Effector CD4-positive, alpha-beta T cell (primary cell): ENCODE measurements at regions not wholly inside any gene's neighbourhood (a gene's known extent, or its start where the extent isn't known, plus 50 kb on each side); places are given as distances from the start of the nearest gene placed in this dataset.

ENCODE experiments used
- DNase-seq: peaks from one replicate; pipeline ENCODE4 v3.0.0-alpha.2; 2020

- no peak for DNase-seq
These were observed 916.0 kb upstream of the CELF4 start for GRCh38 chr18:38481576-38481975.

DNA sequence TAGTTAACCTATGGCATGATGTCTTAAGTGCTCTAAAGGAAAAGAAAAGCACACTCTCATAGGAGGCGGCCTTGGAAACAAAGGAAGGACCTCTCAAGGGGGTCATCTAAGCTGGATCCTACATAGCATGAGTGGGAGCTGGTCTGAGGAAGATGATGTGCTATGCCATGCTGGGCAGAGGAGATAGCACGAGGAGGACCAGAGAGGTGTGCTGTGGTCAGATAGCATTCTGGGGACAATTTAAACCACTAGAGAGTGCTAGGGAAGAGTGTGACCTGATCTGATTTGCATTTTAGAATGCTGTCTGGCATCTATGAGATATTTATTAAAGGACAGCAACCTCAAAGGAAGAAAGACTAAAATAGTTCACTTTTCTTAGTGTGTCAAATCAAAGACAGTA is 910.1 kb upstream of the CELF4 start:
- no peak for DNase-seq

GRCh38 chr18:38473535-38473934 is 907.9 kb upstream of the CELF4 start:
- DNase-seq, result no peak

DNA sequence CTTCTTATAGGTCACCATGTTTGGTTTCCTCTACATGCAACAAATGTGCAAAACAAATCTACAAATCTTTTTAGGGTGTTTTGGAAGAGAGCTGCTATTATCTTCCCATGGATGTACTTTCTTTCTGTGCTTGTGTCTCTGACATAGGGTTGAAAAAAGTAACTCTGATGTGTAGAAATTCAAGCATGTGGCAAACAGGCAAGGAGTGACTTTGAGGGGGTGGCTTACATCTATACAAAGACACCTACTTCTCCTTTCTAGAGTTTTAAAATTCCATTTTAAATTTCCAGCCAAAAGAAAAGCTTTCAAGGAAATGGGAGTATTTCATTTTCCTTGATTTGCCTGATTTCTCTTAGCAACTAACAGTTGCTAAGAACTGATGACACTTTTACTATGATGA is 904.8 kb upstream of the CELF4 start:
- DNase-seq, result no peak

- no peak for DNase-seq
These were observed 900.8 kb upstream of the CELF4 start for GRCh38 chr18:38466426-38466825.

DNA sequence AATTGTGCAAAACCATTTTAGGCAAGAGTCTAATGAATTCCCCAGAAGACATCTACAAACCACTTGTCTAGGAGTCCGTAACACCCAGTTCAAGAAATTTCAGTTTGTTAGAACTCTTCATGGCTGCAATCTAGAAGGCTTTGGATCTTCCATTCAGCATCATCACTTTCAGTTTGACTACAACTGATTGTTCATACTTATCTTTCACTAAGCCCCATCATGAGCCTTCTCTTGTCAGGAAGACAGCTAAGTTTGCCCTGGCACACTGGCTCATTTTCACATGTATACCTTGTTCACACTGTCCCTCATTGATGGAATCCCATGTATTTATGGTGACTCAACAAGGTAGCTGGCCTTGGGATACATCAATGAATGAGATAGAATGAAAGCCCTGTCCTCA is 898.4 kb upstream of the CELF4 start:
- DNase-seq, result no peak

GRCh38 chr18:38460657-38461056 is 895.1 kb upstream of the CELF4 start:
- no peak for DNase-seq

DNA sequence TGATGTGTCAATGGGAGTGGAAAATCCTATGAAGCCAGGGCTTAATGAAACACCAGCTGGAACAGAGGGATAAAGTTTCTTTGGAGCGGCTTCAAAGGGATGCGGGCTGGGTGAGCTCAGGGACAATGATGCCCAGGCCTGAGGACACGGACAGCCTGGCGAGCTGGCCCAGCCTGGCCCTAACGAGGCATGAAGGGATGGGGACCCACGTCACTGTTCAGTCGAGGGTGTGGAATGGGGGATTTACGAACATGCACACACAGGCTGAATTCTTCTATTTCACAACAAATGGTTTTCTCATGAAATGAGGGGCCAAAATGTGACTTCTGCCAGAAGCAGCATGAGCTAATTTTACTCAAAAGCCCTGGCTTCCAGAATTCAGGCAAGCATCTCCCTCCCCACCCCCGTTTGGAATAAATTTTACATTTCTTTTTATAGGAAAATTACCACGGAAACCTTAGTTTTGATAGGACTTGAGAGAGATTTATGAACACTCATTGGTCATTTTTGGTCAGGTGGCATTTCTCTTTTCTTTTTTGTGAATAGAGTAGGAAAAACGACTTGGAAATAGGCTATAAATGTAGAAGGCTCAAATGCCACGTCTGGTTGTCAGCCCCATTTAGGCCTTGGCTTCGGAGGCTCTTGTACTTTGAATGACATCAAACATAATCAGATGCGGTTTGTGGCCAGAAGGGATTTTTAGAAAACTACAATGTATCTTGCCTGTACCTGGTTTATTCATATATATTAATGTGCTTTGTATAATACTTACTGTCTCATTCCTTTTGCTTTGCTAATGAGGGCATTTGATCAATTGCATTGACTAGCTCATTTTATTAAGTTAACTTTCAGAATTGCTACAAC is 893.8 kb upstream of the CELF4 start:
- no peak for DNase-seq

DNA sequence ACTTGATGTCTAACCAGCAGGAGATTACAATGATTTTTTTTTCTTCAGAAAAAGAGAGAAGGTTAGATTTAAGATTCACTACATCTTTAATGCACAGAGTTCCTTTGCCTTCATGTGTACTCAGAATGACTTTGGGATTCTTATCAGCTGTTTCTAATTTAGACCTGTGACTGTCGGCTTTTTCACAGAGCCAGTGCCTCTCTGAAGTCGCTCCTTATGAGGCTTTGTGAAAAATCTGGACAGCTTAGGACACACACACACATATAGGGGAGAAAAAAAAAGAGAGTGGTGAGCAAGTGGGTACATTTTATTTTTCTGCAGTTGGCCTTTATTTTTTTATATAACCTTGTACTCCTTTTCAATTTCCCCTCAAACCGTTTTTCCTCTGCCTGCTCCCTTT is 893.1 kb upstream of the CELF4 start:
- no peak for DNase-seq

- no peak for DNase-seq
These were observed 890.7 kb upstream of the CELF4 start for GRCh38 chr18:38456253-38456652.

DNA sequence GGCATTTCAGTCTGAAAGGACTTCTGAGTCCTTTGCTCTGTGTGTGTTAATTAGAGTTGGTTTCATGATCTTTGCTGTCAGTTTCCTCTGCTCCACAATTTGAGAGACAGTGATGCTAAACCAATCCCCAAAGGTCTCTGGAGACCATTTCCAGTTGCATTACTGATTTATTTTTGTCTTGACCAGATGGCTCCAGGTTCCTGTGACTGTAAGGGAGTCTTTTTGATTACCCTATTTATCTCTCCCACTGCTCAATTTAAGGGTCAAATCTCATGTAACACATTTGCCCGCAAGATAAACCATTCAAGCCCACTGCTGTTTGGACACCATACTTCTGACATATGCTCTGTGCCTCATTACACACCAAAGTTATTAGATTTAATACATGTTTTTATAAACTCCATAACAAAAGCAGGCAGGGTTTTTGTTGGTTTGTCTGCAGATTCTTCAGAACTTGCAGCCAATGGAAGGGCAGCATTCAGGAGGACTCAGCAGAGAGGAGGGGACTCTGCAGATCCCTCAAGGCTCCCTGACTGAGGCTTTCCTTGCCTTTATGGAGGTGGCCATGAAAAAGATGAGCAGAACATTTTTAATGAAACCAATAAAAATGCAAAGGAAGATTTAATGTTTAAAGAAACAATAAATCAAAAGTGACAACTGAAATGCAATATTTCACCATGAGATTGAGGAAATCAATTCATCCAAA is 889.3 kb upstream of the CELF4 start:
- no peak for DNase-seq

DNA sequence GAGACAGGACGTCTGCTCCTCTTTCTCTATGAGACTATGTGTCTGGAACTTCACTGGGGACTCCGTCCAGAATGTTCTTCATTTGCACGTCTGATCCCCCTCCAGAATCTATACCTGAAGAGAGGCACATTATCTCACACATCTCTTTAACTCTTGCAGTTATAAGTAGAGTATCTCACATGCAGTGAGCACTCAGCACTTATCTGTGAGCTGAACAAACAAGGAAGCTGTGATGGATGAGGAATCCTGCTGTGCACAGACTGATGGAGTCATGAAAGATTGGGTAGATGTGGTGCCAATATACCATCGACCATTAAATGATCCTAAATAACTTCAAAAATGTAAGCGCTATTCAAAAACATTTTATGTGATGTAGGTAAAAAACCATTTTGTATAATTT is 888.3 kb upstream of the CELF4 start:
- DNase-seq, result no peak

DNA sequence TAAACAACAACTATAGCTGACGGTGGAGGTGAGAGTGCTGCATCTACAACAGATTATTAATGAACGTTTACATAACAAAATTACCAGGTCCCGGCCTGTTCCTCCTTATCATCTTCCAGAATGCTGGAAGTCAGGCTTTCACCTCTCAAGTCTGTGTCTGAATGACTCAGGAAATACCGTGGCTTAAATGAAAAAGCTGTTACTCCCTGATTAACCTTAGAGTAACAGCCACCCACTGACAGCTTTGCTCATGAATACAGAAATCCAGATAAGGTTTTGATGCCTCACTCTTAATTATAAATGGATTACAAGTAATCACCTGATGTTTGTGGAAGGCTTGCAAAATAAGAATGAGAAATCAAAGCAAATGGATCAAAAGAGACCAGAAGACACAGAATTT is 885.3 kb upstream of the CELF4 start:
- DNase-seq, result no peak

- DNase-seq, result no peak
These were observed 880.2 kb upstream of the CELF4 start for GRCh38 chr18:38445804-38446145.

DNA sequence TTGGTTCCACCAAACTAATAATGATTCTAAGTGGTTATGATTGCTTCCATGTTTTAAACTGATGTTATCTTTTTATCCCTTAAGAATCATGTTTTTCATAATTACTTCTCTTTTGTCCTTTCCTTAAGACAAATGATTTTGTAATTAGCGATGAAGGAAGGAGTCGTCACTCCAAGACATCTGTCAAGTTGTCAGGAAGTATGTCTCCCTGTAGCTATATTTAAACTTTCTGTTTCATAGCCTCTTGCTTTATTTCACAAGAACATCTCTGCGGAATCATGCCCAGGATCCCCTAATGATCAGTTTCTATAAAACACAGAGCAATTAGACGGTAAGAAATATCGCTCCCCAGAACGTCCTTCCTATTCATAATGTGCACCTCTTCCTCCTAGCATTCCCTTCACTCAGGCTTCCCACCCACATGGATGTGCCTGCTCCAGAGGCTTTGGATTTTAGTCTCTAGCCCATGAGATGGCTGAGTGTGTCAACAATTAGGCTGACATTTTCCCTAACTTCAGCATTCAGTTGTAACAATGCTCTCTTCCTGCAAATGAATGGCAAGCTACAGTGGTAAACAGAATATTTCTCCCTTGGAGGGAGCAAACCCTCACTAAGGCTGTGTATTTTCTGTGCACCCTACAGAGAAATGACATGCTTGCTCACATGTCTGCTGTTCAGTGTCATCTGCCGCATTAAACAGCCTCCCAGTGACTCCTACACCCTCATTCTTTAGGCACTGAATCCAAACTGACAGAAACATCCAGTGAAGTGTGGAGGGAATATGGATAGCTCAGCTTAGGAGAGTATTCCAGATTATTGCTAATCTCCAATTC is 879.6 kb upstream of the CELF4 start:
- DNase-seq, result no peak

GRCh38 chr18:38427736-38428135 is 862.1 kb upstream of the CELF4 start:
- DNase-seq, result no peak

GRCh38 chr18:38427234-38427633 is 861.6 kb upstream of the CELF4 start:
- no peak for DNase-seq

- no peak for DNase-seq
These were observed 856.4 kb upstream of the CELF4 start for GRCh38 chr18:38421872-38422615.

DNA sequence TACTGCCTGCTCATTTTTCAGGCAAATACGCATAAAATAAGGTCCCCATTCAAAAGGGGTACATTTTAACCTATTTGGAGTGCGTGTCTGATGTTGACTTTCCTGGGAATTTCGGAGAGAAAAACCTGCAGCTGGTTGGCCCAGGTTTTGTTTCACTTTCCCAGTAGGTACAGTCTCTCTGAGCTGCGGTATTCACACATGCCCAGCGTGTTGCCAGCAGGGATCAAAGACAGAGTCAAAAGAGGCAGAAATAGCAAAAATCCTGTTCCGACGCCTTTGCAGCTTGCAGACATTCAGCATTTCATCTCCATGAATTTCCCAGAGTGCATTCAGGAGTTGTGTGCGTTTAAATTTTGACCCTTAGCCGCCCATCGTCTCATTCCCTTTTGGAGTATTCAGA is 855.4 kb upstream of the CELF4 start:
- DNase-seq, result no peak

DNA sequence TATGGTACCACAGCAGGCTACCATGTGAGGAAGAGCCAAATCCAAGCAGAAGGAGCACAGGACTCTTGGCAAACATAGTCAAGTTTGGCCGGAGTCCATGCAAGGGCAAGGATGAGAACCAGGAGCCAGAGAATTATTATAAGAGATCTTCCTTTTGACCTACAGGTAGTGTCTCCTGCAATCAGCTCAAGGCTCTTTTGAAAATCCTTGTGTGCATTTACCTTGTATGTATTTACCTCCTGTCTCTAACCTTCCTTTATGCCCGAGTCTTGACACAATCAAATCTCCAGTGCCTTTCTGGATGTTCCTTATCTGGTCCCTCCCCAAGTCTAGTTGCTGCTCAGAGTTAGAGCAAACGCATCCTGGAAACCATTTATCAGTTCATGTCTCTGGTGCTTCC is 855.0 kb upstream of the CELF4 start:
- no peak for DNase-seq

- no peak for DNase-seq
These were observed 850.2 kb upstream of the CELF4 start for GRCh38 chr18:38415811-38416210.

- DNase-seq, result no peak
These were observed 847.6 kb upstream of the CELF4 start for GRCh38 chr18:38413193-38413592.

DNA sequence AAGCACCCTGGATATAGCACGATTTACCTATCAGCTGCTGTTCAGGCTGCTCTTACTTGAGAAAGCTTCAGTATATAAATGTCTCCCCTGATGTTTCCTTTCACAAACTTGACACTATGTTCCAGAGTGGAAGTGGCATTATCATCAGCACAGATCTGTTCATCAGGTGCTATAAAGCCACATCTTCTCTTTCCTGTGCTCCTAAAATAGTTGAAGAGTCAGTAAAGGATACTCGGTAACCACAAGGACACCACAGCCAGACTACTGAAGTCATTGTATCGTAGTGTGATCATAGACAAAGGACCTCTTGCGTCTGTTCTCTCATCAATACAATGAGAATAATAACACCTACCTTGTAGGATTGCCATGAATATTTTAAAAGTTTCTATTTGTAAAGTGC is 841.0 kb upstream of the CELF4 start:
- DNase-seq, result no peak
